ENCODE measurements at regions not wholly inside any gene's neighbourhood (a gene's known extent, or its start where the extent isn't known, plus 50 kb on each side); places are given as distances from the start of the nearest gene placed in this dataset.
"Not testable (repeated sequence)": the region's sequence is repeated elsewhere in the genome, so short reads cannot be mapped to it uniquely, and the experiment has no call there.

- not testable (repeated sequence) for DNase-seq
These were observed 368.0 kb downstream of the CDY2B start for GRCh38 chrY:17511984-17512383.

GRCh38 chrY:17511476-17511875 is 368.5 kb downstream of the CDY2B start:
- DNase-seq = not testable (repeated sequence)

- DNase-seq = not testable (repeated sequence)
These were observed 374.2 kb downstream of the CDY2B start for GRCh38 chrY:17505834-17506233.

GRCh38 chrY:17484763-17485162 is 395.3 kb downstream of the CDY2B start:
- DNase-seq = not testable (repeated sequence)

- not testable (repeated sequence) for DNase-seq
These were observed 395.9 kb downstream of the CDY2B start for GRCh38 chrY:17484157-17484556.

- not testable (repeated sequence) for DNase-seq
These were observed 398.5 kb downstream of the CDY2B start for GRCh38 chrY:17481389-17482022.

GRCh38 chrY:17472068-17472467 is 408.0 kb downstream of the CDY2B start:
- not testable (repeated sequence) for DNase-seq

DNA sequence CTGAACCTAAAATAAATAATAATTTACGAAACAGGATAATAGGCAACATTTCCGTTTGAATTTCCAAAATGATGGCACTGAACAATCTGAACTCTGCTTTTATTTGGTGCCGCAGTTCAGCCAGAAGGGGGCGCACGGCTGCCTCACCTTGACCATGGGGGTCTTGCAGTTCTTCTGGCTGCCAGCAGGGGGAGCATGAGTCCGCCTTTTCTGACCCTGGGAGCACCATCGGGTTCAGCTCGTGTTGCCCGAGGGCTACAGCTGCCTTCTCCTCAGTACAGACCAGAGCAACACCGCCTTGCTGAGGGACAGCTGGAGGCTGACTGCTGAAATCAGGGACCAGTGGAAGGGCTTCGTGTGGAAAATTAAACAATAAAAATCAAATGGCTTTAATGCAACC is 420.3 kb downstream of the CDY2B start:
- not testable (repeated sequence) for DNase-seq

DNA sequence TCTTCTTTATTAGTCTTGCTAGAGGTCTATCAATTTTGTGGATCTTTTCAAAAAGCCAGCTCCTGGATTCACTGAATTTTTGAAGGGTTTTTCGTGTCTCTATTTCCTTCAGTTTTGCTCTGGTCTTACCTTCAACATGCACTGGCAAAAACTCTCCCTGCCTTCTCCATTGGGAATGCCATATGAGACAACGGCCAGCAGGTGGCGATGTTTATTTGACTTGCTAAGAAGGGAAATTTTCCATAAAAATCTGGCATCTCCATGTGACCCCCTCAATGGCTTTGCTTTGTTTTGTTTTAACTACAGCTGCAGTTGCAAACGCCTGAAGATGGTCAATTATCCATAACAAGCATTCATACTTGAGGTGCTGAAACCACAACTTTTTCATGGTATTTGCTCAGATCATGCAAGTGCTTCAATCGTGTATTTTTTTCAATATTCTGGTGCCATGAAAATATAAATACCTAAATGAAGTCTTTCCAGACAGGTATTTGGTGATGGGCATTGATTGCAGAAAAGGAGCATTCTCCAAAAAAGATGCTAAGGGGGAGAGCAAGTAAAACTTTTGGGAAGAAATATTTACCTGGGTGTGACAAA is 449.4 kb downstream of the CDY2B start:
- DNase-seq = no peak

- peak; percentile 84 for DNase-seq
These were observed 481.5 kb downstream of the CDY2B start for GRCh38 chrY:17398336-17399072.

- peak; percentile 68 for DNase-seq
These were observed 482.4 kb downstream of the CDY2B start for GRCh38 chrY:17397659-17398058.

DNA sequence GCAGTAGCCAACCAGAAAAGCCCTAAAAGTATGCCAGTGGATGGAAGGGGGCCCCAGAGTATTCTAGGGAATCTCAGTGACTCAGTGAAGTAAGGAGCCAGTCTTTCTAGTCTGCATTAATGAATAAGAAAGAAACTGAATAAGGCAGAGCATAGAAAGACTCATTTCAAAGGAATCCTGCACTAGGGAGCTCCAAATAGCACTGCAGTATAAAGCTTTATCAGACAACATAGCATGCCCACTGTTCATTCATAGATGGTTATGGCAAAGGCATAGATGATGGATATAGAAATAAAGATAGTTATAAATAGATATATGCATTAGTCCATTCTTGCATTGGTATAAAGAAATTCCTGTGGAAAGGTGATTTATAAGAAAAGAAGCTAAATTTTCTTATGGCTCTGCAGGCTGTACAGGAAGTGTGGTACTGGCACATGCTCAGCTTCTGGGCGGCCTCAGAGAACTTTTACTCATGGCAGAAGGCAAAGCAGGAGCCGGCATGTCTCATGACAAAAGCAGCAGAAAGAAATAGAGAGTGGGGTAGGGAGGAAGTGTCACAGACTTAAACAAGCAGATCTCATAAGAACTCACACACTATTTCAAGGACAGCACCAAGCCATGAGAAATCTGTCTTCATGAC is 498.5 kb downstream of the CDY2B start:
- DNase-seq = no peak

GRCh38 chrY:17378326-17378725 is 501.7 kb downstream of the CDY2B start:
- no peak for DNase-seq

DNA sequence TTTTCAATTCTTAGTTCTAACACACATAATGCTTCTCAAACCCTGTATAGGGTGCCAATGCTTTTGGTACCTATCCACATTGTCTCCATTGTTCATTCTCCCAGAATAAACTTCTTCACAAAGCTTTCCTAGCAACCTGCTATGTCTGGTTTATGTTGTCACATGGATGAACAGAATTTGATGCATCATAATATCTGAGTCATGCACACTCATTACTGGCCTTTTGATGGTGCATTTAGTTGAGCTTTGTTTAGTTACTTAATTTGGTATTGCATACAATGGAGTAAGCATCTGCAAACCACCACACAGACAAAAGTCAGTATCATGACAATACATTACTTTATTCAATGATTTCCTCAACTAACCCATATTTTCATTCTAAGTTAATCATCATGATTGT is 511.6 kb downstream of the CDY2B start:
- no peak for DNase-seq

DNA sequence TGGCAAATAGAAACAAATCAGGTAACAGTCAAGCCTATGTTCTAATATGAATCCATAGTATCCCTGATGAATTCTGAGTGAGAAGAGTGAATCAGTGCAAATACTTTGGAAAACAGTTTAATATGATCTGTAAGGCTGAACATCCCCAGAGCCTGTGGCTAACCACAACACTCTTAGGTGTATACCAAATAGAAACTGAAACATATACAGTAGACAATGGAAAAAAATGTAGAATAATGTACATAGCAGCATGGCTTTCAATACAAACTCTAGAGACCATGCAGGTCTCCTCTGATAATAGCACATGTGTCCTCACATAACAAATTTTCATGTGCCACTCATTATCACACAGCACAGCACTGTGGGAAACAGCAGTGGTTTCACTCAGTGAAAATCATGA is 513.6 kb downstream of the CDY2B start:
- no peak for DNase-seq

DNA sequence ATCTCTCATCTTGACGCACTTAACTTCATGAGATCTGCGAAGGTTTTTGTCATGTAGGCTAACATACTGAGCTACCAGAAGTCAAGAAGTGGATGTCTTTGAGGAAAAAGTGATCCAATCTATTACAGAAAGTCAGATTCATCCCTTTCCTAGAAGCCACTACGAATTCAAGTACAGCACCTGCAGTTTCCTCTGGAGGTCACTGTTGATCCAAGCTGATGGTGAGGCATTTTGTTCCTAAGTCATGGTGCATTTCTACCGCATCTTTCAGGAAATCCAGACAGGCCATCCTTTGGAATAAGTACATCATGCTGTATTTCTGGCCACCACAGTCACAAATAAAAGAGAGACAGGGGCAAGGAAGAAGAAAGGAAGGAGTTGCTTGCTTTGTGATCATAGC is 541.0 kb downstream of the CDY2B start:
- DNase-seq = no peak

GRCh38 chrY:17330733-17331132 is 549.3 kb downstream of the CDY2B start:
- DNase-seq = no peak

- no peak for DNase-seq
These were observed 560.1 kb downstream of the CDY2B start for GRCh38 chrY:17319916-17320315.

- no peak for DNase-seq
These were observed 561.4 kb downstream of the CDY2B start for GRCh38 chrY:17318631-17319030.

DNA sequence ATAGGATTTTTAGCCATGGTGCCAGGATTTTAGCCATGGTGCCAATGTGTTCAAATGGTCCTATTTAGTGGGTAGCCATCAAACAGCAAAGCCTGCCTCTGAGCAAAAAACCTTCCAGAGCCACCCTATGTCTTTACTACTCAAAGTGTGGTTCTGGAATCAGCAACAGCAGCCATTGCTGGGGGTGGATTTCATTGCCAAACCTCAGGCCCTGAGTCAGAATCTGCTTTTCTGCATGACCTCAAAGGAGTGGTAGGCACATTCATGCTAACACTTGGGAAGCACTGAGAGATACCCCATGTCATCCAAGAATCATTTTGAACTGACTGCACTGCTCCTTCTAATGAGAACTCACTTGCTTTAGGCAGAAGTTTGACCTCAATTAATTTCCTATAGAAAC is 603.0 kb downstream of the CDY2B start:
- DNase-seq = no peak

DNA sequence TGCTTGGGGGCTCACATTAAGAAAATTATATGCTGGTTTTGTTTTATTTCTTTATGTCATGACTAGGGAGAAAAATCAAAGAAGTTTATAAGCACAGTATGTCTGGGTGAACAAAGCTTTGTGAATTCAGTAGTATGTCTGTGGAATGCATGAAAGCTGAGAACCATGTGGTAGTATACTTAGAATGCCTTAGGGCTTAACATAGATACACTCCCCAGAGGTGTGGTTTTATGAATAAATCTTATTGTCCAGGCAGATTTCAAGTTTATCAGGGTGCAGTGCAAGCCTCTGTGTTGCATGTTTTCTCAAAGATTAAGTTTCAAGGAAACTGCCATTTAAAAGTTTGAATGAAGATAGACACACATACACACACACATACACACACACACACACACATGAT is 620.5 kb downstream of the CDY2B start:
- DNase-seq = no peak

- no peak for DNase-seq
These were observed 641.6 kb downstream of the CDY2B start for GRCh38 chrY:17238406-17238805.

DNA sequence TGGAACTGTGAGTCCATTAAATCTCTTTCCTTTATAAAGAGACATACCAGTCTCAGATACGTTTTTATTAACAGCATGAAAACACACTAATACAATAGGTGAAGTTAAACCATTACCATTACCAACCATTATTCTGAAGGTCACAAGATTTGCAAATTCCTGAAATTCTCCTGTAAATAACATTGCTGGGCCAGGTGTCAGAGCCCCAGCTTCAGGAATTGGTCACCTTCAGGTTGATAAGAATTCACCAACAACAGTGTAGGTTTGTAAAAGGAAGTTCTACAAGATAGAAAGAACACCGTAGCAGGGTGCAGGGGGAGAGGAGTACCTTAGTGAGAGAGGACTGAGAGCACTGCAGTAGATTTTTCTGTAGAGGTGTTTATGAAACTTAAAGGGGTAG is 644.3 kb downstream of the CDY2B start:
- DNase-seq = no peak

All from MV-4-11 (cell line).